GM18867 (cell line): ENCODE measurements at regions not wholly inside any gene's neighbourhood (a gene's known extent, or its start where the extent isn't known, plus 50 kb on each side); places are given as distances from the start of the nearest gene placed in this dataset.

Experiments used
- ATAC-seq: cut with Tn5 transposase; IDR thresholded peaks from one replicate; pipeline ENCODE4 v1.9.1; 2021; ENCODE audit warnings: mild to moderate bottlenecking, moderate library complexity; ENCODE audit not compliant: unreplicated experiment

DNA sequence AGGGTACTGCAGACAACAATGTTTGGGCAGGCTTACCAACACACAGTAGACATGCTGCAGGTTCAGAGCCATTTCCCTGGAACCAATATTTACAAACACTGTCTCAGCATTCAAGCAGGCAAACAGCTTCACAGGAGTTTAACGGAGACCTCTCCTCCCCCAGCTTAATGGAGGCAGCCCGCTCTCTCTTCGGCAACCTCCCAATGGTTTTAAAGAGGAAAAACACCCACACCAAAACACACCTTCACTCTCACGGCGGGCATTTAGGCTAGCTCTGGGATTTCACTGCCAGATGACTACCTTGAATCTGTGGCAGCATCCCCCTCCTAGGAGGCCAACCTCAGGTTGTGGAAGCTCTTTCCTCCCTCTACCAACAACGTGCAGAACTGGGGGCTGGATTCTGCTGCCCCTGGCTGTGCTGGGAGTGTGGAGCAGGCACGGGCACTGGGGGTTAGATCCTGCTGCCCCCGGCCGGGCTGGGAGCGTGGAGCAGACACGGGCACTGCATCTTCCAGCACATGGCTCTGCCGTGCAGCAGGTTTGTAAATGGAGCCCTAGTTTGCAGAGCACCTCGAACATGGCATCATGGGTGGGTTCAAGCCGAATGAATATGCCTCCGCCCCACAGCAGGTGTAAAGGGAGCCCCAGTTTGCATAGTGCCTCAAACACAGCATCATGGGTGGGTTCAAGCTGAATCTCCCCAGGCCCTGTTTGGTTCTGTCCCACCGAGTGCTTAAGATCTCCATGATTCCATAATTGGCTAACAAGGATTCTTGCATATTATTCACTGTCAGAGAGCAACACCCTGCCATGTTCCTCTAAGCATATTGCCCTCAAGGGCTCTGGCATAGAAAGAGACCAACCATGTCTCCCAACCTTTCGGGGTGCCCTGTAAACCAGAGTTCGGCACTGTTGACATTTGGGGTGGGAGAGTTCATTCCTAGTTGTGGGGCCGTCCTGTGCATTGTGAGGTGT is 86.4 kb downstream of the RBFOX3 start:
- ATAC-seq: no peak

DNA sequence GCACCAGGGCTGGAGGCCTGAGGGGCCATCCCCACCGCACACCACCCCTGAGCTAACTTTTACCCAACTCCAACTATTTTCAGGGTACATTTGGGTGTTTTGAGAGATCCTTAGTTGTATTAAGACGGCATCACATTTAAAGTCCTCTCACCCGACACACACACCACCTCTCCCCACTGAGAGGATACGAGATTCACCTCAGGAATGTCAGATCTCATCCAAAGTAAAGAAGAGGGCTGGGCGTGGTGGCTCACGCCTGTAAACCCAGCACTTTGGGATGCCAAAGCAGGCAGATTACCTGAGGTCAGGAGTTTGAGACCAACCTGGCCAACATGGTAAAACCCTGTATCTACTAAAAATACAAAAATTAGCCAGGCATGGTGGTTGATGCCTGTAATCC is 88.4 kb downstream of the RBFOX3 start:
- no peak for ATAC-seq

DNA sequence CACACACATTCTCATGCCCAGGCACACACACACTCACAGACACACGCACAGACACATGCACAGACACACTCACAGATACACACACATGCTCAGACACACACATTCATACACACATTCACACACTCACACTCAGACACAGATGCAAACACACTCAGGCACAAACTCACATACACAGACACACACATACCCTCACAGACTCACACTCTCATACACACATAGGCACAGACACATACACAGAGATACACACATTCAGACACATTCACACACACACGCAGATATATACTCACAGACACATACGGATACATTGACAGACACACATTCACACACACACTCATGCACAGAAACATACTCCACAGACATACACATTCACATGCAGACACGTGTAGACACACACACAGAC is 89.6 kb downstream of the RBFOX3 start:
- no peak for ATAC-seq

- ATAC-seq: no peak
These were observed 90.4 kb downstream of the RBFOX3 start for GRCh38 chr17:79520167-79521165.

DNA sequence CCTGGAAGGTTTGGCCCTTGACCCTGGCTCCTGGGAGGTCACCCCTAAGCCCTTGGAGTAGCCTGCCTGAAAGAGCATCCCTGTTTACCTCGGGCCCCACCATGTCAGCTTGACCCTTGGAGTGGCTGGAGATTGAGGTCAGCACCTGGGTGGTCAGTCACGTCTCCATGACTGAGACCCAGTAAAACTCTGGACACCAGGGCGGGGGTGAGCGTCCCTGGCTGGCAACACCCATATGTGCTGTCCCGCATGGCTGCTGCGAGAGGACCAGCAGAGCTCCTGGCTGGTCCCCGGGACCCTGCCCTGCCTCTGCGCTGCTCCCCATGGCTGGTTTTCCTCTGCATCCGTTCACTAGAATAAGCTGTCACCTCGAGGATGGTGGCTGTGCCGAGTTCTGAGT is 91.2 kb downstream of the RBFOX3 start:
- no peak for ATAC-seq

- ATAC-seq: no peak
These were observed 92.0 kb downstream of the RBFOX3 start for GRCh38 chr17:79518585-79519523.

DNA sequence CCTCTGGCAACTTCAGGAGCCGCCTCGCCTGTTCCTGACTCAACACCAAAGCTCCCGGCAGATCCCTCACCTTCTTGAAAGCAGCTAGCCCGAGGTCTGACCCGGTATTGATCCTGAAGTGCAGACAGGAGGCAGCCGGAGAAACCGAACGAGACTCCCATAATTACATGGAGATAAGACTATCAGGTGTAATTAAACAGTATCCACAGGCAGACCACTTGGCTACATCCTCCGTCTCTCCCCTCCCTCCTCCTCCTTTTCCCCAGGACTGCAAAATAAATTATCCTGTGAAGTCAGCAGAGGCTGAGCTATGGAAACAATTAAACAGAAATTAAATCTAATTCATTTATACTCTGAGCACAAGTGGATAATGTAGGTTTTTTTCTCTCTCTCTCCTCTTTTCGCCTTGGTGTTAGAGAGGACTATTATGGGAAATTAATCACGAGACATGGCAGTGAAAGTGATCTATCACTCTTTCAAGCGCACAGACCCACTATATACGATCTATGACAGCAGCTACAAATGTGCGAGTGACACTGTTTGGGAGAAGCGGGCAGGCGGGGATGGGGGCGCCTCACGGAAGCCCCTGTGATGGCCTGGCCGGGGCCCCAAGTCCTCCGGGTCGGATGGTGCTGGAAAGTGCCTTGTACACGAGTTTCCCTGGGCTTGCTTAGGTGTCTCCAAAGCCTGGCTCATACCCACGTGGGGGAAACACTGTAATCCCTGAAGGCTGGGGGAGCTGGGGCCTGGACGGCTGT is 92.8 kb downstream of the RBFOX3 start:
- ATAC-seq: no peak

DNA sequence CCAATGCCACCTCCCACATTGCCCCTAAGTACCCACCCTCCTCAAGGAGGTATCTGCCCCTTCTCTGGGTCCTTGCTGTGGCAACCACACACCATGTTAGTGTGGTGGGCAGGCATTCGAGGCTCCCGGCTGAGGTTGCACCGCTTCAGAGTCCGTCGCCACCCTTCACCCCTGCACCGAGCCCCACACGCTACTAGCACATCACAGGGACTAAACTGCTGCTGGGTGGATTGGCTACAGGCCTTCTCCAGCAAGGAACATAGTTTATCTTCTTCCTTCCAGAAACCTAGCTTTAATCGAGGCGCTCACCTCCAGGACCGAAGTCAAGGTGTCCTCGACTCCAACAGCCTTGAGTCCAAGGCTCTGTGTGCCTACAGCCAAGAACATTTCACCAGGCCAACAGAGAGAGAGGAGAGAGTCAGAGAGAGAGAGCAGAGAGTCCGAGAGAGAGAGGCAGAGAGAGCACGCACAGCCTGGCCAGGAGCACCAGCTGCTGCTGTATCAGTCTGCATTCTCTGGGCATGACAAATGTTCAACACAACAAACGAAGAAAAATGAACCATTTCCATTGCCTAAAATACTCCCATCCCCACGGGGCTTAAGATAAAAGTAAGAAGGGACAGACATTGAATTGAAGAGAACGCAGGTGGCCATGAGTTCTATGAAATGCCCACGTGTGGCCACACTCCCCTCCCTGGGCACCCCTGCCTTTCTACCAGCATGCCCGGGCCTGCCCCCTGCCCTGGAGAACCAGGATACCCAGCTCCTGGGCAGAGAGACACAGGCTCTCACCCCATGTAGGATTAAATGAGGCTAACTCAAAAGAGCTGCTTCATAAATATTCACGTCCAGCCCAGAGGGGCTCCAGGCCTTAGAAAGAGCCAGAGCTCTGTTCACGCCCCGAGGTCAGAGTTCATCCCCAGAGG is 94.9 kb downstream of the RBFOX3 start:
- ATAC-seq: no peak

DNA sequence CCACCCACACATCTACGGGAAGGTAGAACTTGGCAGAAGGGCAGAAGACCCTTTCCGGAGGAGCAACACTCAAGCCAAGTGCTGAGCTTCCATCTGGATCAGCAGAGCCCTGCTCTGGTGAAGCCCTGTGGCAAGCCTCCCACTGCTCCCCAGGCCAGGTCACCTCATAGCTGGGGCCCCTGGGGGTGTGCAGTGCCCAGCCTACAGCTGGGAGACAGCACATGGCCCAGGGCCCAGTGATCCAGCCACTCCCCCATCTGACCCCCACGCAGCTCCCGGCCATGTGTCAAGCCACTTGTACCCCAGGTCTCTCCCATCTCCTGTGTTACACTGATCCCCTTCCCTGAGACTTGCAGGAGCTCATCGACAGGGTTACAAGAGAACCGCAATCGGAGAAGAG is 95.7 kb downstream of the RBFOX3 start:
- ATAC-seq: no peak

- no peak for ATAC-seq
These were observed 96.9 kb downstream of the RBFOX3 start for GRCh38 chr17:79513820-79514535.

GRCh38 chr17:79513206-79513605 is 97.6 kb downstream of the RBFOX3 start:
- ATAC-seq: no peak

DNA sequence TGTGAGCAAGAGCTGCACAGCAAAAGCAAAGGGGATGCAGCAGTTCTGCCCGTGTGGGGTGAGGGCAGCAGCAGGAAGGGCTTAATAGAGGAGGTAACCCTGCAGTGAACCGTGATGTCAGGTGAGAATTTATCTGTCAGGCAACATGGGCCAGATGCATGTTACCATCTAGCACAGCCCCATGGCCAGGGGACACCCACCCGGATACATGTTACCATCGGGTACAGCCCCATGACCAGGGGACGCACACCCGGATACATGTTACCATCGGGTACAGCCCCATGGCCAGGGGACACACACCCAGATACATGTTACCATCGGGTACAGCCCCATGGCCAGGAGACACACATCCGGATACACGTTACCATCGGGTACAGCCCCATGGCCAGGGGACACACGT is 99.4 kb downstream of the RBFOX3 start:
- no peak for ATAC-seq

DNA sequence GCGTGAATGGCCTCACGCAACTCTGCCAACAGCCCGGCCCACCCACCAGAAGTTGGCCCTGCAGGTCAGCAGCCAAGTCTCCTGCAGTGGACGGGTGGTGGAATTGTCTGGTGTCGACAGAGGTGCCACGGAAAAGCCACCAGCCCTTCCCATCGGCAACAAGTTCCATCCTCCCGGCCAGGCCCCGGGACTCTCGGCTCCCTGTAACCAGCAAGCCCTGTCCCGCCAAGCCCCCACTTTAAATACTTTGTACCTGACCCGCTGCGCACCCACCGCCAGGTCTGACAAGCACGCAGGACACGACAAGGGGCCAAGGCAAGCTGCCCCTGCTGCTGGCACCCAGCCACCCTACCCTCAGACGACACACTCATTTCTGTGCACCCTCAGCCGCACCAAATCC is 100.8 kb downstream of the RBFOX3 start:
- ATAC-seq: no peak

GRCh38 chr17:79509490-79509889 is 101.4 kb downstream of the RBFOX3 start:
- no peak for ATAC-seq

GRCh38 chr17:79509008-79509407 is 101.8 kb downstream of the RBFOX3 start:
- no peak for ATAC-seq

- ATAC-seq: no peak
These were observed 102.5 kb downstream of the RBFOX3 start for GRCh38 chr17:79508291-79508716.

DNA sequence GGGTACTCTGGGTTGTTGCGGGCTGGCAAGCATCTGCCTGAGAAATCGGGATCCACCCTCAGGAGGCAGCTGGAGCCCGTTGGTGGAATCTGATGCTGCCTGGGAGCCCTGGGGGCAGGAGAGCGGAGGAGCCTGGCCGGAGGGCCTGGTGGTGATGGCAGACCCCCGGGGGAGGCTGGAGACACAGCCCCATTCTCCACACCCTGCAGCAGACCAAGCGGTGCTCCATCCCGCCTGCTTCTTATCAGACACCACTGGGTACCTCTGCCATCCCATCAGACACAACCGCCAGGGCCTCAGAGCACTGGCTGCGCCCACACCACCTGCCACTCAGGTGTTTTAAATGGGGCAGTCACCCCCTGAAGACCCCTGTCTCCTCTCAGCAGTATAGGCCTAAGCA is 103.9 kb downstream of the RBFOX3 start:
- no peak for ATAC-seq
